Stimulated activated CD4-positive, alpha-beta T cell treated with anti-CD3 and anti-CD28 coated beads, TNF-alpha, amount 100 ng/mL, for 24 hours (primary cell): ENCODE measurements at regions not wholly inside any gene's neighbourhood (a gene's known extent, or its start where the extent isn't known, plus 50 kb on each side); places are given as distances from the start of the nearest gene placed in this dataset.

Source experiments
- DNase-seq, 3 experiments: peaks; one replicate each; pipeline ENCODE4 v3.0.0-alpha.2; 2020; ENCODE audit warnings: low read depth in 3 of 3

DNA sequence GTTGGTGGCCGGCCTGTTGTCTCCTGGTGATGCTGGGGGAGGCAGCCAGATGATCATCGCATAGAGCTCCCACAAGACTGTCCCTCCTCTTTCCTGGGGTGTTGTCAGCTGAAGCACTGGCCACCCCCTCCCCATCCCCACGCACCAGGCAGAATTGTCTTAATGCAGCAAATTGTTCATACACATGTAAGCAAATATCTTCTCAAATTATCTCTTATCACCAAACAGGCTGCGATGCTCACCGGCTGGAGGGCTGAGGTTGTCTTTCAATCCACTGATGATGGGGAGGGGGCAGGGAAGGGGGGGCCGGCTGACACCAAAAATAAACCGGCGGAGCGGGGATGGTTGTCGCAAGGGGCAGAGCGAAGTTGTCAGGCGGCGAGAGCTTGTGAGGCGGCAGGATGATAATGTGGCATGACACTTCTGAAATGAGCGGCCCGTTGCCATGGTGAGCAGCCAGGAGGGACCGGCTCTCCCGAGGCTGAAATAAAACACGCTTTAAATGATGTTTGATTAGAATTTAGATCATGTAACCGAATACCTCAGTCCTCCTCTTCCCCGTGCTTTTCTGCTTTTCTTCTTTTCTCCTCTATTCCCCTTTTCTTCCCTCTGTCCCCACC, 59.8 kb downstream of the MRM1 start:
- DNase-seq, result no peak

GRCh38 chr17:36661688-36662087, 60.3 kb downstream of the MRM1 start:
- DNase-seq, result no peak

DNA sequence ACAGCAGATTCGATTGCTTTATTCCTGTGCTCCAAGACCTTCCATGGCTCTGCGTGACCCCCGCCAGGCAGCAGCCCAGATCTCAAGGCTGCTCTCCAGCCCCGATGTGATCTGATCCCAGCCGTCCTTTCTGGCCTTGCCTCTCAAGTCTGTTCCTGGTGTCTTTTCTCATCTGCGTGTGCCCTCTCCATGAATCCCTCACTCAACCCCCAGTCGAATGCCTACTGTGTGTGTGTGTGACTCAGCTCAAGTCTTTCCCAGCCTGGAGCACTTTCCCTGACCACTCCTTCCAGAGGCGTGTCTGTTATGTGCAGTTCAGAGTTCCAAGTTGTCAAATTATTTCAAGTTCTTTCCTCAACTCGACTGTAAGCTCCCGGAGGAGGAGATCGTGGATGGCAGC, 64.0 kb downstream of the MRM1 start:
- no peak for DNase-seq

- DNase-seq, result no peak
Observed at GRCh38 chr17:36667922-36668321, 66.5 kb downstream of the MRM1 start.

DNA sequence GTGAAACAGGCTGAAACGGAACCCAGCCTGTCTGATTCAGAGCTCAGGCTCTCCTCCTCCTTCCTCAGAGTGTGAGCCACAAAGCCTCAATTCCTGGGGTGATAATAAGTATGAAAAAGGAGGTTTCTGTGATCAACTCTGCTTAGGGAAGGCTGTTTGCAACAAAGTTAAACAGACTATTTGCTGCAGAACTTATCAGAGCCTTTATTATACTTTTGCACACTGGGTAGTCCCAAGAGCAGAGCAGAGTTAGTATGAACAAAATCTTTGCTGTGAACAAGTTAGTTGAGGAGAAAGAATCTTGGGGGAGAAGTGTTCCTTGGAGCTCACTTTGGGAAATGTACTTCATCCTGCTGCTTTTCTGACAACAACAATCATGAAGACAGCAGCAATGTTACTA, 67.4 kb downstream of the MRM1 start:
- DNase-seq, result no peak

DNA sequence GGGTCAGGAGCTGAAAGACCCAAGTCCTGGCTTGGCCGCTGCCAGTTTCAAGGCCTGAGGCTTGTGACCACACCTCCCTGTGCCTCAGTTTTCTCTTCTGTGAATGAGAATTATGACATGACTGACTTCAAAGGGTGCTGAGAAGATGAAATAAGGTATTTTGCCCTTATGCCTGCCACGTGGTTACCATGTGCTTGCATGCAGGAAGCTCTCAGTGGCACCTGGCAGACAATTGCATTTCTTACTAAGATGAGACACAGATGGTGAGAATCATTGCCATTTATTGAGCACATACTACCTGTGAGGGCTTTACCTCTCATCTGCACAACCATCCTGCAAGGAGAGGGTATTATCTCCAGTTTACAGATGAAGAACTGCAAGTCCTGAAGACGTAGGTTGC, 69.8 kb downstream of the MRM1 start:
- DNase-seq, result no peak

- DNase-seq, result no peak
Observed at GRCh38 chr17:36672403-36672918, 71.1 kb downstream of the MRM1 start.

- no peak for DNase-seq
Observed at GRCh38 chr17:36673068-36673467, 71.7 kb downstream of the MRM1 start.

- no peak for DNase-seq
Observed at GRCh38 chr17:36673637-36674277, 72.4 kb downstream of the MRM1 start.

GRCh38 chr17:36674278-36674650, 72.9 kb downstream of the MRM1 start:
- peak in 1 of 3 experiments; percentile 12 for DNase-seq

GRCh38 chr17:36675250-36675649, 73.9 kb downstream of the MRM1 start:
- DNase-seq, result no peak

DNA sequence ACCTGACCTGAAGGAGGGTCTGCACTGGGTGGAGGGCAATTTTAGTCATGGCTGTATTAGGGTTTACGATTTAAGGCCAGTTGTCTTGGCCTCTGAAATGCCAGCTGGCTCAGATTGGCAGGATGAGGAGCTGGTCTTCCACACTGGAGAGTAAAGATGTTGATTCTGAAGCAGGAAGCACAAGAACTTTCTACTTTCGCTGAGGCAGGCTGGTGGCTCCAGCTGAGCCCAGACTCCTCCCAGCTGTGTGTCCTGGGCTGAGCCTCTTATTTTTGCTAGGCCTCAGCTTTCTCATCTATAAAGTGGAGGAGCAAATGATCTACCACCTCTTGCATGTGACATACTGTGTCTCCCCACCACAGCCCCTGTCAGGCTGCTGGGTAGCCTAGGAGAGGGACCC, 74.4 kb downstream of the MRM1 start:
- DNase-seq, result no peak

GRCh38 chr17:36679815-36680467, 78.6 kb downstream of the MRM1 start:
- DNase-seq, result no peak

DNA sequence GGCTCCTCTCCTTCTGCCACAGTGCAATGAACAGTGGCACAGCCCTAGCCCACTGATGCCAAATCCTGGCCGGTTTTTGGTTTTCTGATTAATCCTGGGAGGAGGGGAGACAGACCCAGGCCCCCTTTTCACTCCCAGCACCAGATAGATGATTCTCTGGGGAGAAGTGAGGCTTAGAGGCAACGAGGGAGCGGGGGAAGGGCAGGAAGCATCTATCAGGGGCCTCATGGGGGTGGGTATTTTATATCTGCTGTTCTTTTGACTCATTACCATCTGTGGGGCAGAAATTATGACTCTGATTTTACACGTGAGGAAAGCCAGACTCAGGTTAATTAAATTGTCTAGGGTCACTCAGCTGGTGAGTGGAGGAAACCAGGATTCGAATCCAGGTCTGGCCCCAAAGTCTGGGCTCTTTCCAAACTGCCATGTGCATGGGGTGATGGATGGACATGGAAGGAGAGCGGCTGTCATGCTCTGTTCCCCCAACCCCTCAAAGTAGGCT, 79.4 kb downstream of the MRM1 start:
- DNase-seq, result no peak

DNA sequence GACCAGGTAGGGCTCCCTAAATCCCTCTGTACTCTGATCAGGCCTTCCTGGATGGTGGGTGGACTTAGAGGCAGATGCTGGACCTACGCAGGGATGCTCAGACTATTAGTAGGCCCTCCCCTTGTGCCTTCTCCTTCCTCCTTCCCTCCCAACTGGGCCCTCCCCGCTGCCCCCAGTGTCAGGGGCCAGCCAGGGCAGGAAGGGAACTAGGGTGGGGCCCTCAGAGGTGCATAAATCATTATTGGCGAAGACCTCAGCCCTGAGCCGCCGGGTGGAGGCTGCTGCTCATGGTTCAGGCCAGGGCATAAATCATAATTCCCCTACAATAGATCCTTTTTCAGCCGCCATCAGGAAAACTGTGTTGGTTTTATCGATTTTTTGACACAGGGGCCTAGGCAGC, 81.4 kb downstream of the MRM1 start:
- DNase-seq, result no peak

GRCh38 chr17:36683387-36683786, 82.0 kb downstream of the MRM1 start:
- no peak for DNase-seq

- no peak for DNase-seq
Observed at GRCh38 chr17:36684134-36684533, 82.8 kb downstream of the MRM1 start.

- no peak for DNase-seq
Observed at GRCh38 chr17:36686123-36686669, 84.8 kb downstream of the MRM1 start.

- DNase-seq, result no peak
Observed at GRCh38 chr17:36687736-36688135, 86.4 kb downstream of the MRM1 start.

DNA sequence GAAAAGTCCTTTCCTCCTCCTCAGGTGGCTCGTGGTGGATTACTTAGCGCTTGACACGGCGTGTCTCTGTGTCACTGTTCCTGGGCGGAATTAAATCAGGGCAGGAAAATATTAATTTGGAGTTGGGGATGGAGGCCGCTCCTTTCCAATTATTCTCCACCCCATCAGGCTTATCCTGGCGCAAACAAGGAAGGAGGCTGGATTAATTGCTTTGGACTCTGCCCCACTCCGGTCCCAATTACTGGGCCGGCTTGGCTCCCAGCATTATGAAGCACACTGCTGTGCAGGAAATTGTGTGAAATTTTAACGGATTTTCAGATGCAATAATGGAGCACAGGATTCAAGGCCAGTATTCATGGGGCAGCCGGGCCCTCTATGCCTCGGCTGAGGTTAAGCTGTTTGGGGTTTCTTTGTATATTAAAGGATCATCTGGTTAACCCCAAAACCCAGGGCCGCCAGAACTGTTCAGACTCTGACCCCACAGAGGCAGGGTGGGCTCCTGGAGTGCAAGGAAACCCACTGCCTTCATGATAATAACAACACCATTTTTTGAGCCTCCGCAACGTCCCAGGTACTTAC, 87.8 kb downstream of the MRM1 start:
- DNase-seq, result no peak

- DNase-seq, result no peak
Observed at GRCh38 chr17:36690190-36690589, 88.8 kb downstream of the MRM1 start.

DNA sequence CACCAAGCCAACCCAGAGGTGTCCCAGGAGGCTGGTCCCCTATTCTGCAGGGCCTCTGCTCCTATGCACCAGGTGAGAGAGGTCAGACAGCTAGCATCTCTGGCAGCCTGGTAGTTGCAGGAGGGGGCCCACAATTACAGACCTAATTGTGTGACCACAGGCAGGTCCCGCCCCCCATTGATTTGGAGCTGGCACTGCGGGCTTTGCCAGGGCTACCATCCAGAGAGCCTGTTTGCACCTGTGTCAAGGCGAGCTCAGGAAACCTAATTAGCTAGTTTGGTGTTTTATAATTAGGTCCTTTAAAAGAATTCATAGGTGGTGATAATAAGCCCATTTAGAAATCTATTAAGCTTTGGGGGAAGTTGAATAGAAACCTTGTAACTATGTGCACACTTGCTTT, 90.2 kb downstream of the MRM1 start:
- DNase-seq, result no peak
